HG03378 (cell line): ENCODE measurements at regions not wholly inside any gene's neighbourhood (a gene's known extent, or its start where the extent isn't known, plus 50 kb on each side); places are given as distances from the start of the nearest gene placed in this dataset.

ENCODE experiments used
- ATAC-seq: cut with Tn5 transposase; IDR thresholded peaks from one replicate; pipeline ENCODE4 v1.9.1; 2021; ENCODE audit warnings: mild to moderate bottlenecking, moderate library complexity; ENCODE audit not compliant: unreplicated experiment

GRCh38 chr9:134271338-134272301 lies 54.6 kb upstream of the RXRA start:
- ATAC-seq = no peak

- no peak for ATAC-seq
Measured at GRCh38 chr9:134272302-134273023, 53.8 kb upstream of the RXRA start.

- ATAC-seq = no peak
Measured at GRCh38 chr9:134273647-134274046, 52.6 kb upstream of the RXRA start.

DNA sequence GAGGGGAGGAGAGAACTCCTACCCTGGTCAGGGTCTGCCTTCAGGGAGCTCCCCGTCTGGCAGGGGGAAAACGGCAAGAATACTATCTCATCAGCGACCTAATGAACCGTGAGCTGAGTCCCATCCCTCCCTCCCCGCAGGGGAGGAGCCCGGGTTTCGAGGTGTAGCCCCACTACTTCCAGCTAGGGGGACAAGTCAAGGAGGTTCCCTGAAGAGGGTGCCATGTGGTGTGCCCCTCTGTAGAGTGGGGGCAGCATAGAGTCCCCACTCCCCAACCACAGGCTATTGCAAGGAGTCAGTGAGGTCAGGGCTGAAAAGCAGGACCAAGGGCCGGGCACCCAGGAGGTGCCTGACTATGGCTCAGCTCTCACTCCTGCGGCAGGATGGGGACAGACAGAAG lies 50.9 kb upstream of the RXRA start:
- ATAC-seq = no peak

DNA sequence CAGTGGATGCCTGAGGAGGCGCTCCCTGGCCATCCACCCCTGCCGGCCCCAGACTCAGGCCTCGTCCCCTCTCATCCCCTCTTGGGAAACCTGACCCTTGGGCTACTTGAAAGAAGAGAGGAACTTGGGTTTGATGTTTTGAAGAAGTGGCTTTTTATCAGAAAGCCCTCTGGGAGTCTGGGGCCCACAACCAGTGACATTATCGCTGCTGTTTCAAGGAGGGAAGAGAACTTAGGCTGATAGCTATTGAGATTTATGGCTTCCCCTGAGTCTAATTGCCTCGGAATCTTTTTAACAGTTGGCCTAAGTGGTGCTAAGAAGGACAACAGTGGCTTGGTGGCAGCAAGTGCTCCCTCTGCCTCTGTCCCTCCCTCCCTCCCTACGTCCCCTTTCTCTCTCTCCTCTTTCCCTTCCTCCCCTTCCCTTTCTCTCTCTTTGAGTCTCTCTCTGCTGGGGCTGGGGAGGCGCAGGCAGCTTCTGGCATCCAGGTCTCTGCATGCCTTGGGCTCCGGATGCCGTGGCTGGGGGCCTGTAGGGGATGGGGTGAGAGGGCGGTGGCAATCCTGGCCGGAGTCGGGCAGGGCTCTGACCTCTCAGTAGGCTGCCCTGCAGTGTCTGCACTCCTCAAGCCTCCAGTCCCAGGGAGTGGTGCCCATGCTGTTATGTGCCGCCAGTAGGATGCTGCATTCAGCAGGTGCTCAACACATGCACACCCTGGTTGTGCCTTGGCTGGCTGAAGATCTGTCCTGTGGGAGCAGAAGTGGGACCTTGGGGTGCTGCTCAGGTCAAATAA lies 49.6 kb upstream of the RXRA start:
- ATAC-seq = no peak
